ENCODE measurements at regions not wholly inside any gene's neighbourhood (a gene's known extent, or its start where the extent isn't known, plus 50 kb on each side); places are given as distances from the start of the nearest gene placed in this dataset.
A peak's percentile ranks its signal among the peaks of the same experiment; 100 is the strongest.

DNA sequence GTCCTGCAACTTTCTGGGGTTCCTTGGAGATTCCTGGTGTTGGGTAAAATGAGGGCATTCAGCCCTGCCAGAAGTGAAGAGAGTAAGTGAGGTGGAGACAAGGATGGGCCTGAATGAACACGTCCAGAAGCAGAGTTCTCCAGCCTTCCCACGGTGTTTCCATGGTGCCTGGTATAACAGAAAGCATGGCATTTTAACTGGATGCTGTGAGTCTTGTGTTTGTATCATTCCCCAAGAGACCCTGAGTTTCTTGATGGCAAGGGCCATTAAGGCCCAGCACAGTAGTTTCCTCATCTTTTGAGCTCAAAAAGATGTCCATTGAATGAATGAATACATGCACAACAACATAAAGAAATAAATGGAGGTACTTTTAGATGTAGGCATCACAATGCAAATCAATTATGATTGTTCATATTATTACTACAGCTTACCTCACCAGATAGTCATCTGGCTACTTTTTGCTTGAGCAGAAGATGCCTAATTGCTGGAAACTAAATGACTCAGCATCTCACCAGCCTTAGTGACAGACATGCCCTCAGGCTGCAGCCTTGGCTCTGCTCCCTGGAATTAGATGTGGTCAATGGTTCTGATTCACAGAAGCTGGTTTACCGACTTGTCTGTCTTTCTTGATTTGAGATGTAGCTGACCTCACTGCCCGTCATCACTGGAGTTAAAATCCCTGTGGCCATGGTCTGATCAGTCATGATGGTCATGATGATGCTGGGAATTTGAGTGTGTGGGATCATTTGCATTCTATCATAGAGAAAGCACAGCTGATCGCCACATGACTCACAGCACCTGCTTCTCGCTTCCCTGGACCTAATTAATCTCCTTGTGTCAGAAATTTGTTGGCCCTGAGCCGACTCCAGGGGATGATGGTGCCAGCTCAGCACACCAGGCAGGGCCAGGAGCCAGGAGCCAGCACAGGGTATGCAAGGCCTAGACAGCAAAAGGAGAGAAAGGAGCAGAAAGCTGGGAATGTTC lies 83.9 kb downstream of the CXCL12 start:
- ATAC-seq, result peak; percentile 89
- TF ChIP-seq ISL1 (CRISPR knock-in tag; IDR thresholded peaks at IDR 0.05), result peak; percentile 66
- peak; percentile 12; the same call in 1 of the 2 replicates for TF ChIP-seq ZC3H10 (CRISPR knock-in tag; IDR thresholded peaks at IDR 0.05)
- TF ChIP-seq SNAI2 (CRISPR knock-in tag; IDR thresholded peaks at IDR 0.05), result peak; percentile 75; the same call in 1 of the 2 replicates
- no peak for TF ChIP-seq TOX (CRISPR knock-in tag; IDR thresholded peaks at IDR 0.05; ENCODE audit: borderline replicate concordance)
- TF ChIP-seq, protein P1, sequence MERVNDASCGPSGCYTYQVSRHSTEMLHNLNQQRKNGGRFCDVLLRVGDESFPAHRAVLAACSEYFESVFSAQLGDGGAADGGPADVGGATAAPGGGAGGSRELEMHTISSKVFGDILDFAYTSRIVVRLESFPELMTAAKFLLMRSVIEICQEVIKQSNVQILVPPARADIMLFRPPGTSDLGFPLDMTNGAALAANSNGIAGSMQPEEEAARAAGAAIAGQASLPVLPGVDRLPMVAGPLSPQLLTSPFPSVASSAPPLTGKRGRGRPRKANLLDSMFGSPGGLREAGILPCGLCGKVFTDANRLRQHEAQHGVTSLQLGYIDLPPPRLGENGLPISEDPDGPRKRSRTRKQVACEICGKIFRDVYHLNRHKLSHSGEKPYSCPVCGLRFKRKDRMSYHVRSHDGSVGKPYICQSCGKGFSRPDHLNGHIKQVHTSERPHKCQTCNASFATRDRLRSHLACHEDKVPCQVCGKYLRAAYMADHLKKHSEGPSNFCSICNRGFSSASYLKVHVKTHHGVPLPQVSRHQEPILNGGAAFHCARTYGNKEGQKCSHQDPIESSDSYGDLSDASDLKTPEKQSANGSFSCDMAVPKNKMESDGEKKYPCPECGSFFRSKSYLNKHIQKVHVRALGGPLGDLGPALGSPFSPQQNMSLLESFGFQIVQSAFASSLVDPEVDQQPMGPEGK (CRISPR knock-in tag; IDR thresholded peaks at IDR 0.05; ENCODE audit: borderline replicate concordance), result no peak

DNA sequence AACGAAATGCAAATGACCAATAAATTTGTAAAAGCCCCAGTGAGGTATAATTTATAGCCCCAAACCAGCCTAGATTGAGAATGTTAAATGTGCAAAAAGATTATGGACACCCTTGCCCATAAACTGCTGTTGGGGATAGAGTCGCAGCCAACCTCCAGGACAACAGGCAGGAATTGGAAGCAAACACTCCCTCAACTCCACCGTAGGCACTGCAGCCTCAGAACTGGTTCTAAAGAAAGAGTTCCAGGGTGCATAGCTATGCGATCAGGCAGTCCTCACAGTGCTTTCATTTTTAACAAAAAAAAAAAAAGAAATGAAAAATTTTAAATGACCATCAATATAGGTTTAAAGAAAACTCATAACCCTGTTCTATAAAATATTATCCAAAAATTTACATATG lies 86.2 kb downstream of the CXCL12 start:
- TF ChIP-seq, protein P2, sequence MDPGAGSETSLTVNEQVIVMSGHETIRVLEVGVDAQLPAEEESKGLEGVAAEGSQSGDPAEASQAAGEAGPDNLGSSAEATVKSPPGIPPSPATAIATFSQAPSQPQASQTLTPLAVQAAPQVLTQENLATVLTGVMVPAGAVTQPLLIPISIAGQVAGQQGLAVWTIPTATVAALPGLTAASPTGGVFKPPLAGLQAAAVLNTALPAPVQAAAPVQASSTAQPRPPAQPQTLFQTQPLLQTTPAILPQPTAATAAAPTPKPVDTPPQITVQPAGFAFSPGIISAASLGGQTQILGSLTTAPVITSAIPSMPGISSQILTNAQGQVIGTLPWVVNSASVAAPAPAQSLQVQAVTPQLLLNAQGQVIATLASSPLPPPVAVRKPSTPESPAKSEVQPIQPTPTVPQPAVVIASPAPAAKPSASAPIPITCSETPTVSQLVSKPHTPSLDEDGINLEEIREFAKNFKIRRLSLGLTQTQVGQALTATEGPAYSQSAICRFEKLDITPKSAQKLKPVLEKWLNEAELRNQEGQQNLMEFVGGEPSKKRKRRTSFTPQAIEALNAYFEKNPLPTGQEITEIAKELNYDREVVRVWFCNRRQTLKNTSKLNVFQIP (CRISPR knock-in tag; IDR thresholded peaks at IDR 0.05; ENCODE audit: borderline replicate concordance, low read depth), result no peak
- no peak for TF ChIP-seq SNAI2 (CRISPR knock-in tag; IDR thresholded peaks at IDR 0.05)
- TF ChIP-seq RARB (CRISPR knock-in tag; IDR thresholded peaks at IDR 0.05), result no peak
- no peak for TF ChIP-seq ZFP3 (CRISPR knock-in tag; IDR thresholded peaks at IDR 0.05)
- no peak for TF ChIP-seq TOX (CRISPR knock-in tag; IDR thresholded peaks at IDR 0.05; ENCODE audit: borderline replicate concordance)
- TF ChIP-seq ISL1 (CRISPR knock-in tag; IDR thresholded peaks at IDR 0.05), result no peak
- no peak for TF ChIP-seq ZNF565 (CRISPR knock-in tag; conservative IDR thresholded peaks at IDR 0.05; ENCODE audit: low read depth)
- TF ChIP-seq PPARA (CRISPR knock-in tag; IDR thresholded peaks at IDR 0.05; ENCODE audit: borderline replicate concordance), result no peak
- no peak for TF ChIP-seq ARNTL (CRISPR knock-in tag; IDR thresholded peaks at IDR 0.05; ENCODE audit: borderline replicate concordance, low read depth)
- TF ChIP-seq CSDC2 (CRISPR knock-in tag; IDR thresholded peaks at IDR 0.05), result no peak
- TF ChIP-seq TCF4 (CRISPR knock-in tag; IDR thresholded peaks at IDR 0.05; ENCODE audit: borderline replicate concordance), result no peak
- no peak for TF ChIP-seq GLIS3 (CRISPR knock-in tag; IDR thresholded peaks at IDR 0.05)
- TF ChIP-seq, protein P3, sequence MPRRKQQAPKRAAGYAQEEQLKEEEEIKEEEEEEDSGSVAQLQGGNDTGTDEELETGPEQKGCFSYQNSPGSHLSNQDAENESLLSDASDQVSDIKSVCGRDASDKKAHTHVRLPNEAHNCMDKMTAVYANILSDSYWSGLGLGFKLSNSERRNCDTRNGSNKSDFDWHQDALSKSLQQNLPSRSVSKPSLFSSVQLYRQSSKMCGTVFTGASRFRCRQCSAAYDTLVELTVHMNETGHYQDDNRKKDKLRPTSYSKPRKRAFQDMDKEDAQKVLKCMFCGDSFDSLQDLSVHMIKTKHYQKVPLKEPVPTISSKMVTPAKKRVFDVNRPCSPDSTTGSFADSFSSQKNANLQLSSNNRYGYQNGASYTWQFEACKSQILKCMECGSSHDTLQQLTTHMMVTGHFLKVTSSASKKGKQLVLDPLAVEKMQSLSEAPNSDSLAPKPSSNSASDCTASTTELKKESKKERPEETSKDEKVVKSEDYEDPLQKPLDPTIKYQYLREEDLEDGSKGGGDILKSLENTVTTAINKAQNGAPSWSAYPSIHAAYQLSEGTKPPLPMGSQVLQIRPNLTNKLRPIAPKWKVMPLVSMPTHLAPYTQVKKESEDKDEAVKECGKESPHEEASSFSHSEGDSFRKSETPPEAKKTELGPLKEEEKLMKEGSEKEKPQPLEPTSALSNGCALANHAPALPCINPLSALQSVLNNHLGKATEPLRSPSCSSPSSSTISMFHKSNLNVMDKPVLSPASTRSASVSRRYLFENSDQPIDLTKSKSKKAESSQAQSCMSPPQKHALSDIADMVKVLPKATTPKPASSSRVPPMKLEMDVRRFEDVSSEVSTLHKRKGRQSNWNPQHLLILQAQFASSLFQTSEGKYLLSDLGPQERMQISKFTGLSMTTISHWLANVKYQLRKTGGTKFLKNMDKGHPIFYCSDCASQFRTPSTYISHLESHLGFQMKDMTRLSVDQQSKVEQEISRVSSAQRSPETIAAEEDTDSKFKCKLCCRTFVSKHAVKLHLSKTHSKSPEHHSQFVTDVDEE (CRISPR knock-in tag; IDR thresholded peaks at IDR 0.05), result no peak
- TF ChIP-seq, protein P4, sequence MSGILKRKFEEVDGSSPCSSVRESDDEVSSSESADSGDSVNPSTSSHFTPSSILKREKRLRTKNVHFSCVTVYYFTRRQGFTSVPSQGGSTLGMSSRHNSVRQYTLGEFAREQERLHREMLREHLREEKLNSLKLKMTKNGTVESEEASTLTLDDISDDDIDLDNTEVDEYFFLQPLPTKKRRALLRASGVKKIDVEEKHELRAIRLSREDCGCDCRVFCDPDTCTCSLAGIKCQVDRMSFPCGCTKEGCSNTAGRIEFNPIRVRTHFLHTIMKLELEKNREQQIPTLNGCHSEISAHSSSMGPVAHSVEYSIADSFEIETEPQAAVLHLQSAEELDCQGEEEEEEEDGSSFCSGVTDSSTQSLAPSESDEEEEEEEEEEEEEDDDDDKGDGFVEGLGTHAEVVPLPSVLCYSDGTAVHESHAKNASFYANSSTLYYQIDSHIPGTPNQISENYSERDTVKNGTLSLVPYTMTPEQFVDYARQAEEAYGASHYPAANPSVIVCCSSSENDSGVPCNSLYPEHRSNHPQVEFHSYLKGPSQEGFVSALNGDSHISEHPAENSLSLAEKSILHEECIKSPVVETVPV (CRISPR knock-in tag; IDR thresholded peaks at IDR 0.05), result no peak
- TF ChIP-seq ZNF70 (CRISPR knock-in tag; IDR thresholded peaks at IDR 0.05), result no peak
- TF ChIP-seq ESRRG (CRISPR knock-in tag; IDR thresholded peaks at IDR 0.05), result no peak
- no peak for TF ChIP-seq ZC3H10 (CRISPR knock-in tag; IDR thresholded peaks at IDR 0.05)
- TF ChIP-seq, protein P1 (CRISPR knock-in tag; IDR thresholded peaks at IDR 0.05; ENCODE audit: borderline replicate concordance), result no peak
- TF ChIP-seq BACH2 (CRISPR knock-in tag; IDR thresholded peaks at IDR 0.05; ENCODE audit: borderline replicate concordance), result no peak
- ATAC-seq, result no peak

Measured in SK-N-SH treated with all-trans-retinoic acid at 6 μM for 48 hours (cell line).